ENCODE measurements at regions not wholly inside any gene's neighbourhood (a gene's known extent, or its start where the extent isn't known, plus 50 kb on each side); places are given as distances from the start of the nearest gene placed in this dataset.

DNA sequence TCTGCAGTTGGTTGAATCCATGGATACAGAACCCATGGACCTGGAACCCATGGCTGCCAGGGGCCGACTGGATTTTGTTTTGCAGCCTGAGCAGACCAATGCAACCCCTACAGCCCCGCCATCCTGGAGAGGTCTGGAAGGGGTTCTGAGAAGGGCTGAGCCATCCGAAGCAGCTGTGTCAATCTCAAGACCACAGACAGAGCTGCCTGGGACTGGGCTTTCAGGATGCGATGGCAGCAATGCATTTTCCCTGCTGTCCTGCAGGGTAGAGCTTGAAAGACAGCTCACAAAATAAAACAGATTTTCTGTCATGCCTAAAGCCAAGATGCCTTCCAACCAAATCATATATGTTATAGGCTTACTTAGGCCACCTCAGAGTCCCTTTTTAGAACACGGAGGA lies 125.8 kb upstream of the NXT1 start:
- no peak for TF ChIP-seq POLR2A (IDR thresholded peaks at IDR 0.05)
- TF ChIP-seq EP300 (IDR thresholded peaks at IDR 0.05), result no peak
- TF ChIP-seq, protein P1, sequence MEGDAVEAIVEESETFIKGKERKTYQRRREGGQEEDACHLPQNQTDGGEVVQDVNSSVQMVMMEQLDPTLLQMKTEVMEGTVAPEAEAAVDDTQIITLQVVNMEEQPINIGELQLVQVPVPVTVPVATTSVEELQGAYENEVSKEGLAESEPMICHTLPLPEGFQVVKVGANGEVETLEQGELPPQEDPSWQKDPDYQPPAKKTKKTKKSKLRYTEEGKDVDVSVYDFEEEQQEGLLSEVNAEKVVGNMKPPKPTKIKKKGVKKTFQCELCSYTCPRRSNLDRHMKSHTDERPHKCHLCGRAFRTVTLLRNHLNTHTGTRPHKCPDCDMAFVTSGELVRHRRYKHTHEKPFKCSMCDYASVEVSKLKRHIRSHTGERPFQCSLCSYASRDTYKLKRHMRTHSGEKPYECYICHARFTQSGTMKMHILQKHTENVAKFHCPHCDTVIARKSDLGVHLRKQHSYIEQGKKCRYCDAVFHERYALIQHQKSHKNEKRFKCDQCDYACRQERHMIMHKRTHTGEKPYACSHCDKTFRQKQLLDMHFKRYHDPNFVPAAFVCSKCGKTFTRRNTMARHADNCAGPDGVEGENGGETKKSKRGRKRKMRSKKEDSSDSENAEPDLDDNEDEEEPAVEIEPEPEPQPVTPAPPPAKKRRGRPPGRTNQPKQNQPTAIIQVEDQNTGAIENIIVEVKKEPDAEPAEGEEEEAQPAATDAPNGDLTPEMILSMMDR (IDR thresholded peaks at IDR 0.05), result no peak
- TF ChIP-seq POLR2AphosphoS5 (IDR thresholded peaks at IDR 0.05), result no peak
- Histone ChIP-seq H3K36me3 (no peaks in the 10 kb centered on the region), H3K4me3 (no peak overlapping the region), H3K9me3 (peaks cover 0 to 11% (median 7%) of the 10 kb centered on the region in 4 donors), H3K4me1 (peaks cover 0 to 14% (median 12%) of the 10 kb centered on the region in 4 donors), H3K27ac (no peak overlapping the region), H3K27me3 (no peaks in the 10 kb centered on the region)
- ATAC-seq (ENCODE audit: low FRiP score in 2 of 2), result no peak
- 82 to 87% methylated on average over 2 to 5 of the region's 5 CpGs for WGBS, 2 donors
- no peak for DNase-seq

DNA sequence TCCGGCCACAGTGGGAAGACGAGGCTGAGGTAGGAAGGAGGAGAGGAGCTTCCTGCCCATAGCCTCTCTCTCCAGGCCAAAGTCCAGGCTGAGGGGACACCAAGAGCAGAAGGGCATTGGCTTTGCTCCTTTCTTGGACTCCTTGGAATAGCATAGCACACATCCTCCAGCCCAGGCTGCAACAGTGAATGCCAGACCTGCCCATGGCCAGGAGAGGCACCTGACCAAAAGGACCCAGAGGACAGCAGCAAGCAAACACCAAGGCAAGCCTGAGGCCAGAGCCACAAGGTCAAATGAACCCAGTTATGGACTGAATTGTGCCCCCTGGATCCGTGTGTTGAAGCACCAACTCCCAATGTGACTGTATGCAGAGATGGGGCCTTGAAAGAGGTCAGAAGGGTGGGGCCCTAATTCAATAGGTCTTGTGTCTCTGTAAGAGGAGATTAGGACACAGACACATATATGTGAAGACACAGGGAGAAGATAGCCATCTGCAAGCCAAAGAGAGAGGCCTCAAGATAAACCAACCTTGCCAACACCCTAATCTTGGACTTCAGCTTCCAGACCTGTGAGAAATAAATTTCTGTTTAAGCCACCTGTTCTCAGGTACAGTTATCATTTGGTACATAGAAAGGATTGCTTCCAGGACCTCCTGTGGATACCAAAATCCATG lies 126.5 kb upstream of the NXT1 start:
- no peaks in the 10 kb centered on the region for H3K27me3 ChIP-seq
- H3K9me3 ChIP-seq, result peaks cover 0 to 11% (median 7%) of the 10 kb centered on the region in 4 donors
- TF ChIP-seq POLR2A (IDR thresholded peaks at IDR 0.05), result no peak
- TF ChIP-seq POLR2AphosphoS5 (IDR thresholded peaks at IDR 0.05), result no peak
- TF ChIP-seq, protein P1 (IDR thresholded peaks at IDR 0.05), result no peak
- TF ChIP-seq EP300 (IDR thresholded peaks at IDR 0.05), result no peak
- H3K27ac ChIP-seq, result no peak overlapping the region
- H3K4me3 ChIP-seq, result no peak overlapping the region
- no peaks in the 10 kb centered on the region for H3K36me3 ChIP-seq
- ATAC-seq (ENCODE audit: low FRiP score in 2 of 2), result no peak
- H3K4me1 ChIP-seq, result peaks cover 0 to 14% (median 12%) of the 10 kb centered on the region in 4 donors
- 97 to 100% methylated on average over 3 of the region's 3 CpGs for WGBS, 2 donors
- DNase-seq, result no peak

DNA sequence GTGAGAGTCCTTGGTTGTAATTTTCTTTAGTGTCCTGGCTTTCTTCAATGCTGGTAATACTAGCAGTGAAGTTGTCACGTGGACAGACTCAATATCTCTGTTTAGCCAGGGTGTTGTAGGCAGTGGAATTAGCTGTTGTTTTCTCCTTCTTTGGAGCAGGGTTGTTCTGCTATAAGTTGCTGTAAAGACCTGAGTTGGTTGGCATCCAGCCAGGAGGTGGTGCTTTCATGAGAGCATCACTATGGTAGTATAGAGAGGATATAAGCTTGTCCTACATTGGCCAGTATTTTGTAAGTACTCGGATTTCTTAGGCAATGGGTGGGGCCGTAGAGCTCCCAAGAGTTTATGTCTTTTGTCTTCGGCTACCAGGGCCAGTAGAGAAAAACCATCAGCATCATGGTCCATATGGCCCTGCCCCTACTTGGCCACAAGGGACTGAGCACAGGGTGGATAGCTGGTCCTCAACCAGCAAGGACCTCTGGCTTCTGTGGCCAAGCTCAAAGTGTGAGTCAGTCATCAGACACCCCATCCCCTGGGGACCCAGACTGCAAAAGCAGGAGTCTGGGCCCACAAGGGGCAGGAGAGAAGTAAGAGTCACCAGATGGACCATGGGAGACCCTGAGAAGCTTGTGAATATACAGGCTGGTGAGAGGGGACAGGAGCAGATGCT lies 127.9 kb upstream of the NXT1 start:
- H3K4me3 ChIP-seq, result no peak overlapping the region
- no peaks in the 10 kb centered on the region for H3K36me3 ChIP-seq
- ATAC-seq (ENCODE audit: low FRiP score in 2 of 2) (no peak), DNase-seq (no peak)
- TF ChIP-seq POLR2A (IDR thresholded peaks at IDR 0.05) (no peak), EP300 (IDR thresholded peaks at IDR 0.05) (no peak), POLR2AphosphoS5 (IDR thresholded peaks at IDR 0.05) (no peak)
- TF ChIP-seq, protein P1 (IDR thresholded peaks at IDR 0.05), result no peak
- 80 to 84% methylated on average over 3 to 4 of the region's 4 CpGs for WGBS, 2 donors
- no peak overlapping the region for H3K27ac ChIP-seq
- H3K4me1 ChIP-seq, result peaks cover 0 to 14% (median 10%) of the 10 kb centered on the region in 4 donors
- peaks cover 0 to 11% (median 10%) of the 10 kb centered on the region in 4 donors for H3K9me3 ChIP-seq
- H3K27me3 ChIP-seq, result no peaks in the 10 kb centered on the region

DNA sequence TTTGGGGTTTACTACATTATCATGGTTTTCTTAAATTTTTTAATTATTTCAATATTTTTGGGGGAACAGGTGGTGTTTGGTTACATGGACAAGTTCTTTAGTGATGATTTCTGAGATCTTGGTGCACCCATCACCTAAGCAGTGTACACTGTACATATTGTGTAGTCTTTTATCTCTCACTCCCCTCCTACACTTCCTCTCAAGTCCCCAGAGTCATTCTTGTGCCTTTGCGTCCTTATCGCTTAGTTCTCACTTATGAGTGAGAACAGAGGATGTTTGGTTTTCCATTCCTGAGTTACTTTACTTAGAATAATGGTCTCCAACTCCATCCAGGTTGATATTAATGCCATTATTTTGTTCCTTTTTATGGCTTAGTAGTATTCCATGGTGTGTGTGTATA lies 130.9 kb upstream of the CD93 start:
- 63 to 65% methylated on average over 2 of the region's 2 CpGs for WGBS, 2 donors
- ATAC-seq (ENCODE audit: low FRiP score in 2 of 2), result no peak

More for the DNA sequence above, 130.9 kb upstream of the CD93 start:
- Histone ChIP-seq H3K27ac (no peak overlapping the region), H3K36me3 (no peaks in the 10 kb centered on the region), H3K4me3 (no peak overlapping the region), H3K4me1 (no peaks in the 10 kb centered on the region), H3K9me3 (peaks cover 0 to 11% (median 10%) of the 10 kb centered on the region in 4 donors), H3K27me3 (no peaks in the 10 kb centered on the region)
- DNase-seq, result no peak
- TF ChIP-seq EP300 (IDR thresholded peaks at IDR 0.05), result no peak
- no peak for TF ChIP-seq POLR2A (IDR thresholded peaks at IDR 0.05)
- no peak for TF ChIP-seq POLR2AphosphoS5 (IDR thresholded peaks at IDR 0.05)
- TF ChIP-seq, protein P1 (IDR thresholded peaks at IDR 0.05), result no peak
